MM.1S (cell line): ENCODE measurements at regions not wholly inside any gene's neighbourhood (a gene's known extent, or its start where the extent isn't known, plus 50 kb on each side); places are given as distances from the start of the nearest gene placed in this dataset.

Source experiments
- CTCF ChIP-seq: fragments of 300-600 bp; sonication (generic); IDR thresholded peaks from 2 replicates; pipeline ENCODE4 v1.5.1; 2016; ENCODE audit warnings: antibody characterized with exemption, low read length, mixed read lengths
- EZH2phosphoT487 ChIP-seq: fragments of 300-600 bp; sonication (generic); IDR thresholded peaks from 2 replicates; pipeline ENCODE4 v1.6.1; 2018; ENCODE audit warnings: antibody characterized with exemption, low read length

- TF ChIP-seq CTCF (no peak), EZH2phosphoT487 (no peak)
Observed at GRCh38 chrX:112931900-112932299, 91.3 kb upstream of the AMOT start.
